ENCODE measurements at regions not wholly inside any gene's neighbourhood (a gene's known extent, or its start where the extent isn't known, plus 50 kb on each side); places are given as distances from the start of the nearest gene placed in this dataset.
A peak's percentile ranks its signal among the peaks of the same experiment; 100 is the strongest.
"Not testable (repeated sequence)": the region's sequence is repeated elsewhere in the genome, so short reads cannot be mapped to it uniquely, and the experiment has no call there.

- no peak for DNase-seq (ENCODE audit: low spot score)
- FAIRE-seq: no peak
These were observed 64.7 kb upstream of the APCDD1L start for GRCh38 chr20:58579819-58580473.

GRCh38 chr20:58579069-58579818, 64.0 kb upstream of the APCDD1L start:
- FAIRE-seq: no peak
- no peak for DNase-seq (ENCODE audit: low spot score)

- DNase-seq (ENCODE audit: low spot score): no peak
- no peak for FAIRE-seq
These were observed 62.8 kb upstream of the APCDD1L start for GRCh38 chr20:58577871-58578598.

GRCh38 chr20:58577139-58577806, 62.1 kb upstream of the APCDD1L start:
- FAIRE-seq (no peak), DNase-seq (ENCODE audit: low spot score) (no peak)

- FAIRE-seq (no peak), DNase-seq (ENCODE audit: low spot score) (no peak)
These were observed 61.4 kb upstream of the APCDD1L start for GRCh38 chr20:58576603-58576970.

GRCh38 chr20:58575776-58576602, 60.8 kb upstream of the APCDD1L start:
- DNase-seq (ENCODE audit: low spot score) (no peak), FAIRE-seq (no peak)

GRCh38 chr20:58574469-58574868, 59.3 kb upstream of the APCDD1L start:
- DNase-seq (ENCODE audit: low spot score) (no peak), FAIRE-seq (no peak)

GRCh38 chr20:58573986-58574385, 58.8 kb upstream of the APCDD1L start:
- FAIRE-seq (no peak), DNase-seq (ENCODE audit: low spot score) (no peak)

- FAIRE-seq: no peak
- DNase-seq (ENCODE audit: low spot score): no peak
These were observed 58.1 kb upstream of the APCDD1L start for GRCh38 chr20:58573257-58573656.

- not testable (repeated sequence) for DNase-seq (ENCODE audit: low spot score); FAIRE-seq
These were observed 57.2 kb upstream of the APCDD1L start for GRCh38 chr20:58572428-58572763.

GRCh38 chr20:58571693-58572427, 56.7 kb upstream of the APCDD1L start:
- no peak for DNase-seq (ENCODE audit: low spot score)
- no peak for FAIRE-seq

- FAIRE-seq (peak; percentile 79), DNase-seq (ENCODE audit: low spot score) (peak; percentile 11)
These were observed 56.1 kb upstream of the APCDD1L start for GRCh38 chr20:58571356-58571692.

GRCh38 chr20:58570204-58570859, 55.1 kb upstream of the APCDD1L start:
- DNase-seq (ENCODE audit: low spot score) (no peak), FAIRE-seq (no peak)

- no peak for DNase-seq (ENCODE audit: low spot score)
- FAIRE-seq: no peak
These were observed 54.3 kb upstream of the APCDD1L start for GRCh38 chr20:58569241-58570125.

- FAIRE-seq: no peak
These were observed 53.5 kb upstream of the APCDD1L start for GRCh38 chr20:58568483-58569240.

GRCh38 chr20:58568126-58568482, 52.9 kb upstream of the APCDD1L start:
- DNase-seq (ENCODE audit: low spot score) (no peak), FAIRE-seq (no peak)

More at GRCh38 chr20:58568483-58569240, 53.5 kb upstream of the APCDD1L start:
- DNase-seq (ENCODE audit: low spot score): no peak

- no peak for FAIRE-seq
- no peak for DNase-seq (ENCODE audit: low spot score)
These were observed 52.2 kb upstream of the APCDD1L start for GRCh38 chr20:58567437-58567836.

GRCh38 chr20:58566981-58567380, 51.8 kb upstream of the APCDD1L start:
- DNase-seq (ENCODE audit: low spot score) (no peak), FAIRE-seq (no peak)
